MCF 10A (cell line): ENCODE measurements at regions not wholly inside any gene's neighbourhood (a gene's known extent, or its start where the extent isn't known, plus 50 kb on each side); places are given as distances from the start of the nearest gene placed in this dataset.

ENCODE experiments used
- BruUV-seq: library from RNA; stranded (reverse); fragments of 400-500 nt; replicated peaks from 2 replicates; lab custom pipeline; 2021; lab: Mats Ljungman, UMichigan
- CTCF ChIA-PET: fragments of 300-600 bp; sonication (Branson Sonifier 250); formaldehyde crosslinking; extraction: SDS; loops from one replicate; lab custom pipeline; 2021; ENCODE audit warnings: antibody characterized with exemption, inconsistent platforms; lab: Yijun Ruan, JAX
- POLR2A ChIA-PET: fragments of 300-600, 350-650 bp; sonication (Branson Sonifier 250); formaldehyde crosslinking; extraction: SDS; loops from one replicate; lab custom pipeline; 2020; ENCODE audit warnings: antibody characterized with exemption, inconsistent platforms; lab: Yijun Ruan, JAX
- DNase-seq: peaks from one replicate; pipeline ENCODE4 v3.0.0-alpha.2; 2018; ENCODE audit not compliant: unreplicated experiment
- H3K27ac Mint-ChIP-seq: one replicate; pipeline ENCODE4 v1.8.0; 2022; ENCODE audit warnings: mild to moderate bottlenecking, low read depth, mixed read lengths; ENCODE audit not compliant: unreplicated experiment
- H3K27me3 Mint-ChIP-seq: one replicate; pipeline ENCODE4 v1.8.0; 2022; ENCODE audit warnings: mixed read lengths; ENCODE audit not compliant: insufficient read depth, unreplicated experiment
- H3K36me3 Mint-ChIP-seq: one replicate; pipeline ENCODE4 v1.8.0; 2022; ENCODE audit warnings: mild to moderate bottlenecking, moderate library complexity, mixed read lengths; ENCODE audit not compliant: insufficient read depth, unreplicated experiment
- H3K4me1 Mint-ChIP-seq: one replicate; pipeline ENCODE4 v1.8.0; 2022; ENCODE audit warnings: mixed read lengths; ENCODE audit not compliant: insufficient read depth, unreplicated experiment
- H3K4me3 Mint-ChIP-seq: one replicate; pipeline ENCODE4 v1.8.0; 2022; ENCODE audit warnings: mild to moderate bottlenecking, moderate library complexity, mixed read lengths; ENCODE audit not compliant: unreplicated experiment
- H3K9me3 Mint-ChIP-seq: one replicate; pipeline ENCODE4 v1.8.0; 2022; ENCODE audit warnings: mixed read lengths; ENCODE audit not compliant: unreplicated experiment
- intact Hi-C: fragments of 100-400 bp; cut with micrococcal nuclease; formaldehyde crosslinking; loops from 2 replicates; pipeline ENCODE4 v1.14.1; 2022
- TF ChIP-seq, protein P1 (sequence below): fragments of 200-600 bp; IDR thresholded peaks from one replicate; pipeline ENCODE4 v1.8.0; 2022; ENCODE audit warnings: antibody characterized with exemption, mild to moderate bottlenecking; ENCODE audit not compliant: unreplicated experiment

DNA sequence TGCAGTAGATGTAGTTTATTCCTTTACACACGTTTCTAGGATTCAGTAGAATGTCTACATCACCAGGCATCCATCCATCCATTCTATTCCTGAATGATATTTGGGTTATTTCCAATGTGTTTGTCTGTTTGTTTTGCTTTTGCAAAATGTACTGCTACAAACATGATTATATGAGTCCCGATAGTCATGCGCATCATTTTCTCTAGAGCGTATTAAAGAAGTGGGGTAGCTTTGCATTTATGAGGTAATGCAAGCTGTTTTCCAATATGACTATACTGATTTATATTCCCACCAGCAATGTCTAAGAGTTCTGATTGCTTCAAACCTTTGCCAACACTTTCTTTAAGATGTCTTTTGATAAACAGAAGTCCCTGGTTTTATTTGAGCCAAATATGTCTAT lies 253.2 kb downstream of the NOVA1 start:
- Mint-ChIP-seq H3K4me3 (no peak overlapping the region), H3K27ac (no peak overlapping the region), H3K27me3 (no peaks in the 10 kb centered on the region), H3K9me3 (peaks cover 7% of the 10 kb centered on the region), H3K4me1 (no peaks in the 10 kb centered on the region), H3K36me3 (no peaks in the 10 kb centered on the region)
- BruUV-seq: no TSS peak
- intact Hi-C loops: no loop called here
- TF ChIP-seq, protein P1, sequence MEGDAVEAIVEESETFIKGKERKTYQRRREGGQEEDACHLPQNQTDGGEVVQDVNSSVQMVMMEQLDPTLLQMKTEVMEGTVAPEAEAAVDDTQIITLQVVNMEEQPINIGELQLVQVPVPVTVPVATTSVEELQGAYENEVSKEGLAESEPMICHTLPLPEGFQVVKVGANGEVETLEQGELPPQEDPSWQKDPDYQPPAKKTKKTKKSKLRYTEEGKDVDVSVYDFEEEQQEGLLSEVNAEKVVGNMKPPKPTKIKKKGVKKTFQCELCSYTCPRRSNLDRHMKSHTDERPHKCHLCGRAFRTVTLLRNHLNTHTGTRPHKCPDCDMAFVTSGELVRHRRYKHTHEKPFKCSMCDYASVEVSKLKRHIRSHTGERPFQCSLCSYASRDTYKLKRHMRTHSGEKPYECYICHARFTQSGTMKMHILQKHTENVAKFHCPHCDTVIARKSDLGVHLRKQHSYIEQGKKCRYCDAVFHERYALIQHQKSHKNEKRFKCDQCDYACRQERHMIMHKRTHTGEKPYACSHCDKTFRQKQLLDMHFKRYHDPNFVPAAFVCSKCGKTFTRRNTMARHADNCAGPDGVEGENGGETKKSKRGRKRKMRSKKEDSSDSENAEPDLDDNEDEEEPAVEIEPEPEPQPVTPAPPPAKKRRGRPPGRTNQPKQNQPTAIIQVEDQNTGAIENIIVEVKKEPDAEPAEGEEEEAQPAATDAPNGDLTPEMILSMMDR: no peak
- CTCF ChIA-PET: interaction anchor here (0.6 kb wide), 1 partner anchor 39 kb away, joined by 3 read pairs; no protein-coding TSS in a partner anchor
- DNase-seq: no peak
- POLR2A ChIA-PET: no interaction called here

GRCh38 chr14:26339381-26339780 lies 258.5 kb downstream of the NOVA1 start:
- H3K4me1 Mint-ChIP-seq: no peaks in the 10 kb centered on the region
- ChIA-PET CTCF (no interaction called here), POLR2A (no interaction called here)
- no peak overlapping the region for H3K4me3 Mint-ChIP-seq
- H3K36me3 Mint-ChIP-seq: no peaks in the 10 kb centered on the region
- no peaks in the 10 kb centered on the region for H3K27me3 Mint-ChIP-seq
- intact Hi-C loops: no loop called here
- no peak overlapping the region for H3K27ac Mint-ChIP-seq
- DNase-seq: no peak
- H3K9me3 Mint-ChIP-seq: no peaks in the 10 kb centered on the region
- TF ChIP-seq, protein P1: no peak
- BruUV-seq: no TSS peak

DNA sequence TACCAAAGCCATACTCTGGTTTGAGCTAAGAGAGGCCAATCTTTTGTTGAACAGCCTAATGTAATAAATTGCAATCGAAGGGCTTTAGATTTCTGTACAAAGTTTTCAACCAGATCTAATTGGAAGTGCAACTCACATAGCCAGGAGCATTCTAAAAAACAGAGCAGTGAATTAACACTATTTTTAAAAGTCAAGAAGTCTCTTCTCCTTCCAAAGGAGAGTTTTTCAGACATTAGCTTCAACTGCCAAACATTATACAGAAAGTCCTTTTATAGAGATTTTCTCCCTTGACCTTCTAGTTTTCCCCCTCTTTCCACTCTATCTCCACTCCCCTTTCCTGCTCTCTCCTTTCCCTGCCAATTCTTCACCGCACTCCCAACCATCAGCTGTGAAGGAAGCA lies 259.6 kb downstream of the NOVA1 start:
- H3K4me3 Mint-ChIP-seq: no peak overlapping the region

DNA sequence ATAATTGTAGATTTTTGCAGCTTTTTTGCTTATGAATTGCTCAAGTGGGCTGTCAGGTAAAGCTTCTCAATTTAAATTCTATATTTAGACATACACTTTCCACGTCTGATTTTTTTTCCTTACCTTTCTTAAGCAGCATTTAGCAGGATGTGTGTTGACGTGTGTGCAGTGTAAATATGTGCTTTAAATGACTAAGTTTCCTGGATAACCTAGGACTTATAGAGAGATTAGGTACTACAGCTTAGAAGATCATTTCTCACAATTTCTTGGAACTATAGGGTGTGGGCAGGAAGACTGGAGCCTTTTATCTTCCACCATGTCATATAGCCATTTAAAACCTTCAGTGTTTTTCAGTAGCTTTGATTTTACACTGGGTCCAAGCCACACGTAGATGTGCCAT lies 263.5 kb downstream of the NOVA1 start:
- Mint-ChIP-seq H3K4me1 (peaks cover 6% of the 10 kb centered on the region), H3K27me3 (no peaks in the 10 kb centered on the region), H3K36me3 (no peaks in the 10 kb centered on the region), H3K9me3 (no peaks in the 10 kb centered on the region), H3K27ac (no peak overlapping the region), H3K4me3 (no peak overlapping the region)
- ChIA-PET CTCF (interaction anchor here (1.0 kb wide), 1 partner anchor 669 kb away, joined by 3 read pairs; no protein-coding TSS in a partner anchor), POLR2A (no interaction called here)
- no TSS peak for BruUV-seq
- intact Hi-C loops: no loop called here
- DNase-seq: no peak
- TF ChIP-seq, protein P1: no peak

More for the DNA sequence above, 259.6 kb downstream of the NOVA1 start:
- no TSS peak for BruUV-seq
- Mint-ChIP-seq H3K9me3 (no peaks in the 10 kb centered on the region), H3K27me3 (no peaks in the 10 kb centered on the region), H3K27ac (no peak overlapping the region), H3K4me1 (peaks cover under 1% of the 10 kb centered on the region), H3K36me3 (no peaks in the 10 kb centered on the region)
- intact Hi-C loops: no loop called here
- DNase-seq: no peak
- TF ChIP-seq, protein P1: no peak
- POLR2A ChIA-PET: no interaction called here
- CTCF ChIA-PET: no interaction called here
